ENCODE measurements at regions not wholly inside any gene's neighbourhood (a gene's known extent, or its start where the extent isn't known, plus 50 kb on each side); places are given as distances from the start of the nearest gene placed in this dataset.

GRCh38 chrX:140848800-140849199 is 139.2 kb downstream of the LINC00632 start:
- no peak for DNase-seq (ENCODE audit: low spot score)
- TF ChIP-seq, protein P1, sequence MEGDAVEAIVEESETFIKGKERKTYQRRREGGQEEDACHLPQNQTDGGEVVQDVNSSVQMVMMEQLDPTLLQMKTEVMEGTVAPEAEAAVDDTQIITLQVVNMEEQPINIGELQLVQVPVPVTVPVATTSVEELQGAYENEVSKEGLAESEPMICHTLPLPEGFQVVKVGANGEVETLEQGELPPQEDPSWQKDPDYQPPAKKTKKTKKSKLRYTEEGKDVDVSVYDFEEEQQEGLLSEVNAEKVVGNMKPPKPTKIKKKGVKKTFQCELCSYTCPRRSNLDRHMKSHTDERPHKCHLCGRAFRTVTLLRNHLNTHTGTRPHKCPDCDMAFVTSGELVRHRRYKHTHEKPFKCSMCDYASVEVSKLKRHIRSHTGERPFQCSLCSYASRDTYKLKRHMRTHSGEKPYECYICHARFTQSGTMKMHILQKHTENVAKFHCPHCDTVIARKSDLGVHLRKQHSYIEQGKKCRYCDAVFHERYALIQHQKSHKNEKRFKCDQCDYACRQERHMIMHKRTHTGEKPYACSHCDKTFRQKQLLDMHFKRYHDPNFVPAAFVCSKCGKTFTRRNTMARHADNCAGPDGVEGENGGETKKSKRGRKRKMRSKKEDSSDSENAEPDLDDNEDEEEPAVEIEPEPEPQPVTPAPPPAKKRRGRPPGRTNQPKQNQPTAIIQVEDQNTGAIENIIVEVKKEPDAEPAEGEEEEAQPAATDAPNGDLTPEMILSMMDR (IDR thresholded peaks at IDR 0.05; ENCODE audit: extremely low read depth, missing control alignments) = no peak

- DNase-seq (ENCODE audit: low spot score) = no peak
- TF ChIP-seq, protein P1 (IDR thresholded peaks at IDR 0.05; ENCODE audit: extremely low read depth, missing control alignments) = no peak
Measured at GRCh38 chrX:140860718-140861117, 141.7 kb upstream of the SPANXB1 start.

DNA sequence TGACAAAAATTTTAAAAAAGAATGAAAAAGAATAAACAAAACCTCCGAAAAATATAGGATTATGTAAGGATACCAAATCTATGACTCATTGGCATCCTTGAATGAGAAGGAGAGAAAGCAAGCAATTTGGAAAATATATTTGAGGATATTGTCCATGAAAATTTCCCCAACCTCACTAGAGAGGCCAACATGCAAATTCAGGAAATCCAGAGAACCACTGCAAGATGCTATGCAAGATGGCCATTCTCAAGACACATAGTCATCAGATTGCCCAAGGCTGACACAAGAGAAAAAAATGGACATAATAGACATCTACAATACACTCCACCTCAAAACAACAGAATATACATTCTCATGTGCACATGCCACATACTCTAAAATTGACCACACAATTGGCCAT is 135.9 kb upstream of the SPANXB1 start:
- TF ChIP-seq, protein P1 (IDR thresholded peaks at IDR 0.05; ENCODE audit: extremely low read depth, missing control alignments) = no peak
- no peak for DNase-seq (ENCODE audit: low spot score)

GRCh38 chrX:140912606-140913005 is 89.8 kb upstream of the SPANXB1 start:
- no peak for DNase-seq (ENCODE audit: low spot score)
- TF ChIP-seq, protein P1 (IDR thresholded peaks at IDR 0.05; ENCODE audit: extremely low read depth, missing control alignments) = no peak

- TF ChIP-seq, protein P1 (IDR thresholded peaks at IDR 0.05; ENCODE audit: extremely low read depth, missing control alignments) = no peak
- DNase-seq (ENCODE audit: low spot score) = no peak
Measured at GRCh38 chrX:140913802-140914501, 88.4 kb upstream of the SPANXB1 start.

DNA sequence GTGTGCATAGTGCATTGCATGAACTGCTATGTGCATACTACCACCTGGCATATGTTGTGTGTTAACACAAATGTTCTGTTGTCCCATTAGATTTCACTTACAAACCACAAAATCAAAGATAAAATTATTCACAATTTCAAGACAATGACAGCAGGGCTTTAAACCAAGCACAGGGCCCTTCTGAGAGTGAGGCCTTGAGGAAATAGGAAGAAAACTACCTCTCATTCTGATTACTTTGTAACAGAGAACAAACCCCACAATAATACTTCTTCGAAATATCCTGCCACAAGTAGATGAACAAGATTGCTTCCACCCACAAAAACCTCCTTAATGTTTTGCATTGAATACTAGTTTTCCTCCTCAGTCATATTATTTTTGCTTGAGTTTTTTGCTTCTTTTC is 85.5 kb upstream of the SPANXB1 start:
- DNase-seq (ENCODE audit: low spot score) = no peak
- TF ChIP-seq, protein P1 (IDR thresholded peaks at IDR 0.05; ENCODE audit: extremely low read depth, missing control alignments) = no peak

DNA sequence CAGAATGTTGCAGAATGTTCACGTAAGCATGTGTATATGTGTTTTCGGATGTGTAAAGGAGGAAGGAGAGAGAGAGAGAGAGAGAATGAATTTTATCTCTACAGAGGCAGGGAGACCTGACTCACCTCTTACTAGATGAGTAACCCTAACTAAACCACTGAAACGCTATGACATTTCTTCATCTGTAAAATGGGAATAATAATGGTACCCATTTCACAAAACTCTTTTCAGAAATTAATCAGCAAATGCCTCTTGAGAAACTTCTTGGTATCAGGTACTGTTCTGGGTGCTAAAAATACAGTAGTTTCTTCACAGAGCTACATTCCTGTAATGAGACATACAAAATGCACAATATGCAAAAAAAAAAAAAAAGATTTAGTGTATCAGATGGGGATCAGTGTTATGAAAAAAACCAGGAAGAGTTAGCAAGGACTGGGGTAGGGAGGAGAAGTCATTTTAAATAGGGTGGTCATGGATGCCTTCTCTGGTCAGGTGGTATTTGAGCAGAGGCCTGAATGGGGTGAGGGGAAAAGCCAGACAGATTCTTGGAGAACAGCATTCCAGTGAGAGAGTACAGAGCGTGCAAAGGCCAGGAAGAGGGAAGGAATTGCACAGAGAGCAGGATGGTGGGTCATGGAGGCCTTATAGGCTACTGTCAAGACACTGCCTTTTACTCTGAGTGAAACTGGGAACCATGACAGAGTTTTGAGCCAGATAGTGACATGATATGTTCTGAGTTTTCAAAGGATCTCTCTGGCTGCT is 84.9 kb upstream of the SPANXB1 start:
- no peak for DNase-seq (ENCODE audit: low spot score)

More for the DNA sequence above, 84.9 kb upstream of the SPANXB1 start:
- TF ChIP-seq, protein P1 (IDR thresholded peaks at IDR 0.05; ENCODE audit: extremely low read depth, missing control alignments) = no peak
